ENCODE measurements at regions not wholly inside any gene's neighbourhood (a gene's known extent, or its start where the extent isn't known, plus 50 kb on each side); places are given as distances from the start of the nearest gene placed in this dataset.

GRCh38 chr22:47615051-47615450 is 852.6 kb downstream of the TBC1D22A start:
- Histone ChIP-seq H4K20me1 (replicated peaks; ENCODE audit: insufficient read depth) (no peaks in the 10 kb centered on the region), H3K4me3 (no peak overlapping the region), H3K27ac (ENCODE audit: low read depth) (no peak overlapping the region), H2AFZ (no peak overlapping the region), H3K36me3 (ENCODE audit: insufficient read depth) (no peaks in the 10 kb centered on the region), H3K27me3 (ENCODE audit: insufficient read depth) (no peaks in the 10 kb centered on the region), H3F3A (replicated peaks; ENCODE audit: low read depth) (no peaks in the 10 kb centered on the region), H3K79me2 (replicated peaks; ENCODE audit: insufficient read depth) (no peaks in the 10 kb centered on the region), H3K9me2 (ENCODE audit: insufficient read depth) (no peaks in the 10 kb centered on the region), H3K4me1 (ENCODE audit: insufficient read depth) (no peaks in the 10 kb centered on the region), H3K4me2 (no peak overlapping the region)
- Mint-ChIP-seq H3K4me1 (no peaks in the 10 kb centered on the region), H3K27me3 (ENCODE audit: insufficient read depth, low read depth, poor library complexity) (no peaks in the 10 kb centered on the region), H3K27ac (no peak overlapping the region), H3K36me3 (ENCODE audit: low read depth) (peaks cover 3% of the 10 kb centered on the region; the same call in 1 of the 3 replicates), H3K4me3 (no peak overlapping the region), H3K9me3 (peaks cover 40% of the 10 kb centered on the region)
- DNase-seq (ENCODE audit: low spot score) (no peak), ATAC-seq (no peak)
- TF ChIP-seq CTCF (conservative IDR thresholded peaks at IDR 0.05; ENCODE audit: low read depth in 2 of 2) (no peak), ZNF114 (CRISPR knock-in tag; IDR thresholded peaks at IDR 0.05) (no peak), POLR2AphosphoS5 (IDR thresholded peaks at IDR 0.05; ENCODE audit: low read depth) (no peak), CREB1 (CRISPR knock-in tag; IDR thresholded peaks at IDR 0.05; ENCODE audit: low read depth) (no peak), EZH2phosphoT487 (IDR thresholded peaks at IDR 0.05; ENCODE audit: unreplicated experiment) (no peak), ETS1 (IDR thresholded peaks at IDR 0.05) (no peak), ZNF331 (CRISPR knock-in tag; IDR thresholded peaks at IDR 0.05; ENCODE audit: low read depth) (no peak), EZH2 (IDR thresholded peaks at IDR 0.05; ENCODE audit: low read depth, unreplicated experiment) (no peak), ZNF462 (CRISPR knock-in tag; IDR thresholded peaks at IDR 0.05) (no peak), STAT1 (IDR thresholded peaks at IDR 0.05; ENCODE audit: unreplicated experiment) (no peak), NANOG (IDR thresholded peaks at IDR 0.05; ENCODE audit: borderline replicate concordance) (no peak), JUNB (IDR thresholded peaks at IDR 0.05; ENCODE audit: unreplicated experiment) (no peak)
- TF ChIP-seq, protein P1, sequence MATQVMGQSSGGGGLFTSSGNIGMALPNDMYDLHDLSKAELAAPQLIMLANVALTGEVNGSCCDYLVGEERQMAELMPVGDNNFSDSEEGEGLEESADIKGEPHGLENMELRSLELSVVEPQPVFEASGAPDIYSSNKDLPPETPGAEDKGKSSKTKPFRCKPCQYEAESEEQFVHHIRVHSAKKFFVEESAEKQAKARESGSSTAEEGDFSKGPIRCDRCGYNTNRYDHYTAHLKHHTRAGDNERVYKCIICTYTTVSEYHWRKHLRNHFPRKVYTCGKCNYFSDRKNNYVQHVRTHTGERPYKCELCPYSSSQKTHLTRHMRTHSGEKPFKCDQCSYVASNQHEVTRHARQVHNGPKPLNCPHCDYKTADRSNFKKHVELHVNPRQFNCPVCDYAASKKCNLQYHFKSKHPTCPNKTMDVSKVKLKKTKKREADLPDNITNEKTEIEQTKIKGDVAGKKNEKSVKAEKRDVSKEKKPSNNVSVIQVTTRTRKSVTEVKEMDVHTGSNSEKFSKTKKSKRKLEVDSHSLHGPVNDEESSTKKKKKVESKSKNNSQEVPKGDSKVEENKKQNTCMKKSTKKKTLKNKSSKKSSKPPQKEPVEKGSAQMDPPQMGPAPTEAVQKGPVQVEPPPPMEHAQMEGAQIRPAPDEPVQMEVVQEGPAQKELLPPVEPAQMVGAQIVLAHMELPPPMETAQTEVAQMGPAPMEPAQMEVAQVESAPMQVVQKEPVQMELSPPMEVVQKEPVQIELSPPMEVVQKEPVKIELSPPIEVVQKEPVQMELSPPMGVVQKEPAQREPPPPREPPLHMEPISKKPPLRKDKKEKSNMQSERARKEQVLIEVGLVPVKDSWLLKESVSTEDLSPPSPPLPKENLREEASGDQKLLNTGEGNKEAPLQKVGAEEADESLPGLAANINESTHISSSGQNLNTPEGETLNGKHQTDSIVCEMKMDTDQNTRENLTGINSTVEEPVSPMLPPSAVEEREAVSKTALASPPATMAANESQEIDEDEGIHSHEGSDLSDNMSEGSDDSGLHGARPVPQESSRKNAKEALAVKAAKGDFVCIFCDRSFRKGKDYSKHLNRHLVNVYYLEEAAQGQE (IDR thresholded peaks at IDR 0.05; ENCODE audit: unreplicated experiment), result no peak

All from GM23338 (cell line).